Left kidney (tissue), 1 donor: ENCODE measurements at regions not wholly inside any gene's neighbourhood (a gene's known extent, or its start where the extent isn't known, plus 50 kb on each side); places are given as distances from the start of the nearest gene placed in this dataset.
A peak's percentile ranks its signal among the peaks of the same experiment; 100 is the strongest.

Experiments used
- DNase-seq: peaks from one replicate; pipeline ENCODE4 v3.0.0-alpha.2; 2013

DNA sequence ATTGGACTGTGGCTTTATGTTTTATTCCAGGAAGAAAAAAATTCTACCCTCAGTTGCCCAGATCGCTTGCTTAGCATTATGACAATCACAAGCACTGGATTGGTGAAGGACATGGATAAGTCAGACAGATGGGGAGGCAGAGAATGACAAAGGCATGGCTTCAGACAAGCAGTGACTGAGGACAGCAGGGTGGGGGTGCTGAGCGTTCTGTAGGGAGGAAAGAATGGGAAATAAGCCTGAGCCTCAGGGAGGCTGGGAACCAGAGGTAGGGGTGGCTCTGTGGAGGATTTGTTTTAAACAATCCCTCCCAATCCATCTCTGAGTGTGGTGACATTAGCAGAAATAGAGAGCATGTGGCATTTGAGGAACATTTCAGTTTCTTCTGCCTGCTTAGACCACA is 896.9 kb downstream of the CCSER2 start:
- DNase-seq = no peak

DNA sequence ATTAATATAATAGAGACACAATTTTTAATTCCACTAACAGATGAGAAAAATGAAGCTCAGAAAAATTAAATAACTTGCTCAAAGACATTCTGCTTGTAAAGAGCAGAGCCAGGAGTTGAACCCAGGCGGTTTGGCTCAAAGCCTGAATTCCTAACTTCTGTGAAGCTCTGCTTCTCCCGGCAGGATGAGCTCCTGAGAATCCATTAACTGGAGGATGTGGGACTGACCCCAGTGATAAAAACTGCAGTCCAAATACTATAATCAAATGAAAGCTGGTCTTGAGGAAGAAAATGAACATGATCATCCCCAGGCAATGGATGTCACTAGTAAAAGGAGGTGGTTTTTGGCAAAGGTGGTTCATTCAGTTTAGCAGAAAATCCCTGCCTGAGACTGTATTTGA is 898.2 kb downstream of the CCSER2 start:
- DNase-seq = no peak

DNA sequence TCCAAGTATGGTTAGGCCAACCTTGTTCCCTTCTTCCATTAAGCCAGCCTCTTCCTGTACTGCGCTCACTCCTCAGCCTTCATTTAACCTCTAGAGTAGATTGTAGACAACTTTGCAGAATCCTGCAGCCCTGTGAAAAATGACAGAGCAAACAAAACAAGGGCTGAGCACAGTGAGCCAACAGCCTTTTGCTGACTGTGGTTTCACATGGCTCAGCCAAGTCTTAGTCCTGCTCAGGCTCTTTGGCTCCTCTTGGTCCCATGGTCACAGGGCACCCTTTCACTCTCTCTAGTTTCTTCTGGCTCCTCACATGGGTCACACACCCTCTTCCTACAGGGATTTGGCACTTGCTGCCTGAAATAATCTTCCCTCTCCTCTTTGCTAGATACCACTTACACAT is 900.3 kb downstream of the CCSER2 start:
- DNase-seq = no peak

DNA sequence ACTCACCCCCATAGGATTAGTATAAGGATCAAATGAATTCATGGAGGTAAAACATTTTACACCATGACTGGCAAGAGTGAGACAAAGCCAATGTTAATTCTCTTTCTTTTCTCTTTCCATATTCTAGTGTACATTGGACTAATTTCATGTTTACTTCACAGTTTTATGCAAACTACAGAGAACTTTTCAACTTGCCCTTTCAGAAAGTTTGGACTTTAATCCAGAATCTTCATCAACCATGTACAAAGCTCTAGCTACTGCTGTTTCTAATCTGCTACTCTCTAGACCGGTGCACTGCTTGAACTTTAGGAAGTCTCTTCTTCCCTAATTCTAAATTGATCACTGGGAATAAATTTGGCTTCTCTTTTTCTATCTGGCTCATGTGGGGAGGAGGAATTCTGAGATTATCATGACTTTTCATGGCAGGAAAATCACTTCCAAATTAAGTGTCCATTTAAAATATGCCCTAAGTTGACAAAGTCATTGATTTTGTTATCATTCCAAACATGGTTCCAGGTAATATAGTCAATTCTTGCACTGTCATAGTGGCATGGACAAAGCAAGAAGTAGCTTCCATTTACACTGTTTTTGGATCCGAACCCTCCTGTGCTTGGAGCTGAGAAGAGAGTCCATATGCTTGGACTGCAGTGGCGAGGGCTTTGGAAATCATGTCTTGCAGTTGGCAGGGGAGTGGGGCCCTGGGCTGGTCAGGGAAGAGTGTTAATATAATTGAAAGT is 903.3 kb downstream of the CCSER2 start:
- DNase-seq = no peak

DNA sequence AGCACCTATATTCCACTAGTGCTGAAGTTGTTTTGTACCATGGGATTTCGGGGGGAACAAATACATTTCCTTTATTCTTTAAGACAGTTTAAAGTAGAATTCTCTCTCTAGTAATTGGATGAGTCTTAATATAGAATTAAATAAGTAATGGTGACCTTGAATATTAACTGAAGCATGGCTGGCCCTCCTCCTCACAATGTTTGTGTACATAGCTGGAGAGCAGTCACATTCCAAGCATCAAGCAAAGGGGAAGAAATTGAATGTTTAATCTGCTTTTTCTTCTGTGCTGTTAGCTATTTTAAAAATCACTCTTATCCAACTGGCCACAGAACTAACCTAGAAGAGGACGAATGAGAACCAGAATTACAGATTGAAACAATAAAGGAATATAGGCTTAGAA is 906.9 kb downstream of the CCSER2 start:
- peak; percentile 13 for DNase-seq

DNA sequence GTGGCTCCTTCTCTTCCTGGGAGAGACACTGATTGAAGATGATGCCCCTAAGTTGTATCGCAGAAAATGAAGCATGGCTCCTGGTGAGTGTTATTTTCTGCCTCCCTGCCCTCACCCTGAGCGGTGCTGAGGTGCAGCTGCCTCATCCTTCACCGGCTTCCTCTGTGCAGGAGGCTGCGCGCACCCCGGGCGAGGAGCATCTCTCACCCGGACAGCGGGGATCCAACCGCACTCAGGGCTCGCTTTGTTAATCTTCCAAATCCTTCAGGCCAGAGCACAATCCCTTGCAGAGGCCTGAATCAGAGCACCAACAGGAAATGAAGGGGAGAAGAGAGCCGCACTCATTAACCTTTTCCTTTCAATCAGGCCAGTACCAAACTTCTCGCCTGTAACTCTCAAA is 910.3 kb downstream of the CCSER2 start:
- no peak for DNase-seq

DNA sequence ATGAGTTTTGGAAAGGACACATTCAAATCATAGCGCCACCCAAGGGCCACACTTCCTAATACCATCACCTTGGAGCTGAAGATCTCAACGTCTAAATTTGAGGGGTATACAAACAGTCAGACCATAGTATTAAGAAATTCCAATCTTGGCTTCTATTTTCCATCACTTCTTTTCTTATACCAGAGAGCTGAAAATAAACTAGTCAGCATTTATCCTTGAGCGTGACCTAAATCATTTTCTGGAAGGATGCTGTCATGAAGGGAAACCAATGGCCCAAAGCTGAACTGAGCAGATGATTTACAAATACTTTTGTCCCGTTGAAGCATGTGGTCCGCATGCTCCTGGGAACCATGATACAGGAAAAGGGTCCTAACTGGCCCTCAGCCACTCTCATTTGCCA is 921.9 kb downstream of the CCSER2 start:
- DNase-seq = no peak

DNA sequence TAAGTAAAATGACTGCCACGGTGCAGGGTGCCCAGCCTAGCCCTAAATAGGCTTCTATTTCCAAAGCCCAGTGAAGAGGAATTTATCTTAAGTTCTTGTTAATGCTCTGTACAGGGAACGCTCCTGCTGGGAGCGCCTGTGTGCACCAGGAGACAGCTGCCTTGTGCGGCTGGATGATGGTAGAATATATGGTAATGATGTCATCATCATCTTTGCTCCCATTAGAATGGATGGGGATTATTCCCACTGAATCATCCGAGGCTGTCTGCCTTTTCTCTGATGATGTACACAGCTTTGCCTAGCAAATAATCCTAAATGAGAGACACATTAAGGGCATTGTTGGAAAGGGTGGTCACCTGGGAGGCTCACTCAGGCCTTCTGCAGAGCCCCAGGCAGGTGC is 928.1 kb downstream of the CCSER2 start:
- DNase-seq = no peak

DNA sequence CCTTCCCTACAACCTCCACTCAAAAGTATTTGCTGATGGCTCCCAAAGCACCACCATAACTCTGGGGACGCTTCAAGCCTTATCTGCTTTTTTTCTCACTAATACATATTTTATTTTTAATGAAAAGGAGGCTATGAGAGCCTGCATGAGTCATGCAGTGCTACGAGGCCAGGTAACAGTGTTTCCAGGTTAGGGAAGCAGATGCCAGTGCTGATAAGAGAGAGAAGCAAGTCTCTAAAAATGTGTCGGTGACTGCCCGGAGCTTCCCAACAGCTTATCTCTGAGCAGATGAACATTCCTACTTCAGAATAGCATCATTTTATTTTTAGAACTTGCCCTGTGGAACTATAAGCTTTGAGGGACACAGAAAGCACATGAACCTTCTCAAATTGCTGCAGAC is 931.5 kb downstream of the CCSER2 start:
- DNase-seq = no peak

DNA sequence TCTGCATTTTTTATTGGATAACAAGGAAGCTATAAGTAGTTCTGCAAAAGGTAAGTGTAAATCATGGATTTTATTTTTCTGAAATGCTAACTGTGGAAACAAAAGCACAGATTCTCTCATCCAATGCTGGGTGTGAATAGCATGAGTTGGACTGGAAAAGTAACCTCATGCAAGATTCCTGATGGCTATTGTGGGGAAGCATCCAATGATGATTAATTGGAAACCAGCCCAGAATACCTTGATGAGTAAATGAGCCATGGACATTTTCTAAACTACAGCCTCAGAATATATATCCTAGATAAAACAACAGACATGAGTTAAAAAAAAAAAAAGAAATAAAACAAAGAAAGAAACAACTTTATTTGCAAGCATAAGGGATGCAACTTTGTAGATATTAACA is 934.6 kb downstream of the CCSER2 start:
- no peak for DNase-seq

DNA sequence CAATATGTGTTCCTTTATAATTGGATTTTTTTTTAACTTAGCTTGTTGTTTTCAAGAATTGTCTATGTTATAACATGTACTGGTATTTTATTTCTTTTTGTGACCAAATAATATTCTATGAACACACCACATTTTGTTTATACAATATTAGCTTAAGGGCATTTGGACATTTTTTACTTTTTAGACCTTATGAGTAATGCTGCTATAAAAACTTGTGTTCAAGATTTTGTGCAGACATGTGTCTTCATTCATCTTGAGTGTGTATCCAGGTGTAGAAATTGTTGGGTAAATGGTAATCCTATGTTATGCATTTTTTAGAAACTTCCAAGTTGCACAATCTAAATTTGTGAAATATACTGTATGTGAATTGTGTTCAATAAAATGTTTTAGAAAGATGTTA is 936.7 kb downstream of the CCSER2 start:
- no peak for DNase-seq

DNA sequence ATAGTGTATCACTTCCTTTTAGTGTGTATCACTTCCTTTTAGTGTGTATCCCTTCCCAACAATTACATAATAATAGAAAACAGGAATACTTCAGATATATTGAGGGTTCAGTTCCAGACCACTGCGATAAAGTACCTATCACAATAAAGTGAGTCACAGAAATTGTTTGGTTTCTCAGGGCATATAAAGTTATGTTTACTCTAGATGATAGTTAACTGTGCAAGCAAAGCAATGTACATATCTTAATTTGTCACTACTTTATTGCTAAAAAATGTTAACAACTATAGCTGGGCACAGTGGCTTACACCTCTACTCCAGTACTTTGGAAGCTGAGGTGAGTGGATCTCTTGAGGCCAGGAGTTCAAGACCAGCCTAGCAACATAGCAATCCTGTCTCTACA is 938.4 kb downstream of the CCSER2 start:
- DNase-seq = no peak

DNA sequence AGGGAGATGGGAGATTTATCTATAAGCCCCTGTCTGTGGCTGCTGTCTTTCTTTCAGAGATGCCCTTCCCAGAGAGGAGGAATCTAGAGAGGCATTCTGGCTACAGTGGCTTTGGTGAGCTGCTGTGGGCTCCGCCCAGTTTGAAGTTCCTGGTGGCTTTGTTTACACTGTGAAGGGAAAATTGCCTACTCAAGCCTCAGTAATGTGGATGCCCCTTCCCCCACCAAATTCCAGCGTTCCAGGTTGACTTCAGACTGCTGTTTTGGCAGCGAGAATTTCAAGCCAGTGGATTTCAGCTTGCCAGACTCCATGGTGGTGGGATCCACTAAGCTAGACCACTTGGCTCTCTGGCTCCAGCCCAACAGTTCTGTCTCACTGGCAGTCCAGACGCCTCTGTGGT is 951.6 kb downstream of the CCSER2 start:
- no peak for DNase-seq

DNA sequence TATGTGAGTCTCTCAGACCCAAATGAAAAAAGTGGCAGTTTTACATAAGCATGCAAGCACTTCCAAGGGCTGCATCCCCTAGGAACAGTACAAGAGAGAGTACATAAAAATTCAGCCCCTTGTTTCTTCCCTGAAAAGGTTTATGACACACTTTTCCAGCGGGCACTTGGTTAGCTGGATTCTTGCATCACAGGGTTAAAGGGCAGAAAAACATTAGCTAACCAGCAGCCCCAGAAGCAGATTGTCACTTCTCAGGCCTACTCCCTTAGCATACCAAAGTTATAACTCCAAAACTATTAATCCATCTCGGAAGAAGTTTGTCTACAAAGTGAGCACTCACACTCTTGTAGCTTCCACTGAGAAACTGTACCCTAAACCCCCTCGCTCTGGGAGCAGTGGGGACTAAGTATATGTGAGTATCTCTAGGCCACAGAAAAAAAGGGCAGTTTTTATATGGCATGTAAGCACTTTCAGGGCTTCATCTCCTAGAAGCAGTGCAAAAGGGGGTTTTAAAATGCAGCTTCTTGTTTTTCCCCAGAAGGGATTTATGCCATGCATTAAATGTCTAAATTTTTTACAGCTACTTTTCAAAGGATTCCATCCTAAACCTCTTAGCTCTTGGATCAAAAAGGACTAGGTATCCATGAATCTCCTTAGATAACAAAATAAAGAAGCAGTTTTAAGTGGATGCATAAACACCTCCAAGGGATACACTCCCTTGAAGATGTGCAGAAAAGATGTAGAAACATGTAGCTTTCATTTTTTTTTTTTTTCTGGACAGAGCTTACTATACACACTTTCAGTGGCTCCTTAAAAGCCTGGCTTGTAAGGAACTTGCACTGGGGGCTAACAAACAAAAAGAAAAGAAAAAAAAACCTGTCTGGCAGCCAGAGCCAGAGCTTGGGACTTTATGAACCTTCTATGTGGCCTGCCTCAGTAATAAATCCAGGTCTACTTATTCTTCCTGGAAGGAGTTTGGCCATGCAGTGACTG is 956.7 kb downstream of the CCSER2 start:
- DNase-seq = peak; percentile 6

DNA sequence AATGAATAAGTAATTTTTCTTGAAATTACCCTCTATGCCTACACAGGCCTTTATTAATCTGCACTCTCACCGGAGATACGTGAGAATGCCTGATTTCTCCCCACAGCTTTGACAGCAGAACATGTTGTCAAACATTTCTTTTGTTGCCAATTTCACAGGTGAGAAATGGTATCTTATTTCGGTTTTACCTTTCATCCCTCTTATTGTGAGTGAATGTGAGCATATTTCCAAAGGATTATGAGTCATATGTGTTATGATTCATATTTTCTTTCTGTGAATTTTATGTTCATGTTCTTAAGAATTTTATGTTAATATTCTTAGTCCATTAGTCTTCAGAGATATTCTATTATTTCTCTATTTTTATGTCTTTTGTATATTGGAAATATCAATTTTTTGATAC is 965.1 kb downstream of the CCSER2 start:
- DNase-seq = no peak

DNA sequence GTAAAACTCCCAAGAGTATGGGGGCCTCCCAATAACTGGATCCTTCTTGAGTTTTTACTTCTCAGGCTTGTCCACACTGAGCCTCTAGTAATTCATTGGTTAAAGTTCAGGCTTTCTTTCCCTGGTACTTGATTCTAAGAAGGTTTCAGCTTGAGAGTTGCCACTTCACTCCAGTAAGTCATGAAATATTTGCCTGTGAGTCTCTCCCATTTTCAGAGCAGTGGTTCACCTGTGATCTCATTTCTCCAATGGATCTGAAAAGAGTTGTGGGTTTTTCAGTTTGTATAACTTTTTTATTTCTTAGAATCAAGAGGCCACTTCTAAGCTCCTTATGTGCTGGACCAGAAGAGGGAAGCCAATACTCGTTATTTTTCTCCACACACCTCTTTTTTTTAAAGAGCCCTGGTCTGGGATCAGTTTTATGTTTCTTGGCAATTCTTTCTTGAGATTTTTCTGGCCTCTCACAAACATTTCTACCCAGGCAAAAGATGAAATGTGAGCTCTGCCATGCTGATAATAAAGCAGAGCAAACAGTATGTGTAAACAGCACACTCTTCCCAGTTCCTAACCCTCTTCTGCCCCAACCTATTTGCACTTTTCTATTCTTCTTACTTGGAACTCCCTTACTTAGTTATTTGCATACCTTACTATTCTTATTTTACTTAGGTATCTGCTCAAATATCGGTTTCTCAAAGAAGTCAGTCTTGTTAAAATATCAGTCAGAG is 983.4 kb downstream of the CCSER2 start:
- DNase-seq = no peak

DNA sequence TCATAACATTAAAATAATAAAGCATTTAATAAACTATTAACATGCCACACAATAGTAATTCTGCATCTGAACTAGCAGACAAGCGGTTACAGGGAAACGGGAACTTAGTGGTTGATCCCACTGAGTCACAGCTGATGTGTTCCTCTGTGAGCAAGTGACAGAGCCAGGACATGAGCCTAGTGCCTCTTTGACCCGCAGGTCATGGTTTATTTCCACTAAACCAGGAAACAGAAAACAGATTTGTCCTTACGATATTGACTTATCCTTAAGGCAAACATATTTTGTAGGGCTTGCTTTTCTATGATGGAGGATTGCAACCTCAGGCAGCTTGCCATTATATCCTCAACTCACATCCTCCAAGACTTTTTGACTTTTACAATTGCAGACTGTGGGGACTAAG is 987.3 kb downstream of the CCSER2 start:
- DNase-seq = no peak

DNA sequence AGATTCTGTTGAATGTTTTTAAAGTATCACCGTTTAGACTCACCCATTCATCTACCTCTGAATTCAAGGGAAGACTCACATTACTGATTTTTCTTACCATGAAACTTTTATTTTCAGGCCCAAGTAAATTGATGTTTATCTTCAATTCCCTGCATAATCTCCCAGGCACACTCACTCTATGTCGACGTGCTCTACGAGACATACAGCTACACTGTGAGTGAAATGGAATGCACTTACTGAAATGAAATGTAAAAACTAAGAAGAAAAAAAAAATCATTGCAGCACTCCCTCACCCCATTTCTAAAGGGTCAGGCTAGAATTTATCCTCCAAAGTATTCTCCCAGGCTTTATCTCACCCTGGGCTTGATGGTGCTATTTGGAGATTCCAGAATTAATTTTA is 987.9 kb downstream of the CCSER2 start:
- no peak for DNase-seq

DNA sequence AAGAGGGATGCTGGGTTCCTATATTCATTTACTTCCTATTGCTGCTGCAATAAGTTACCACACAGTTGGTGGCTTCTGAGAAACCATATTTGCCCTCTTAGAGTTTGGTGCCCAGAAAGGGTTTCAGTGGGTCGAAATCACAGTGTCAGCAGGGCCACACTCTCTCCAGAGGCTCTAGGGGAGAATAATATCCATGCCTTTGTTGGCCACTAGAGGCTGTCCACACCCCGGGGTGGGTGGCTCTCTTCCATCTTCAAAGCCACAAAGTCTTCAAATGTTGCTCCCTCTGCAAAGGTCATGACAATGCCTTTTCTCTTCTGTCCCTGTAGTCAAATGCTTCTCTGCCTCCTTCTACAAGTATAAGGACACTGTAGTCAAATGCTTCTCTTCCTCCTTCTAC is 989.4 kb downstream of the CCSER2 start:
- DNase-seq = no peak

DNA sequence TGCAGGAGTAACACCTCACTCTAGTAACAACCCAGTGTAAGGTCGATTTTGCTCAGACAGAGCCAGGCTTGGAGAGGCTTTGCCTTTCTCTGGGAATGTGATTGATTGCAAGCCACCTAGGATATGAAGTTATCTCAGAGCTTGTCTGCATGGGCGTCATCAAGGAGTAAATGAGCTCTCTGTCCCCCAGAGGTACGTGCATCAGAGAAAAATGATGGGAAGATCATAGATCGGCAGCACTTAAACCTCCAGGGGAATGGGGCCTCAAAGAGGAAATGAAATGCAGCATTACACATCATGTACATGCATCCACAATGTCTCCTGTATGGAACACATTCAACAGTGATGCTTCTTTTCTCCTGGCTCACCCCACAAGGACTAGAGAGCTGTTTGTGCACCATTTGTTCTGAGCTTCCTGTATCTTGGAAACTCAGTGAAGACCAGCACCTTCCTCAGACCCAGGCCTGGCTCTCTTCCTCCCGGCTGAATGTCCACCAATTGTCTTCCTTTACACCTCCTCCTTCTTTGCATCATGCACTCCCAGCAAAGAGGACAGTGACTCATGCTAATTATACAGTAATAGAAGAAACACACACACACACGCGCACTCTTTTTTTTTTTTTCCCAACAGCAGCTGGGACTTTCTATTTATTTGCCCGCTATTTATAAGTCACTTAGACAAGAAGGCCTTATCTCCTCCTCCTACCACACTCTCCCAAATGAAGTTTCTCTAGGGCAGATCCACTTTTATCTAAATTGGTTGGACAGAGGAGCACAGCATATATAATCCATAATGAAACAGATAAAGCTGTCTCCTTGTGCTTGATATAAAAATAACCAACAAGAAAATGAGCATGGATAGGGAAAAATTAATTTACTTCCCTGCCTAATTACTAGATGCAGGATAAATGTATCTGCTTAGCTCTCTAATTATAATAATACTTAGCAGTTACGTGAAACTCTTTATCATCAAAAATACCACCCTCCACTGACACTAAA is 990.7 kb downstream of the CCSER2 start:
- peak; percentile 3 for DNase-seq

DNA sequence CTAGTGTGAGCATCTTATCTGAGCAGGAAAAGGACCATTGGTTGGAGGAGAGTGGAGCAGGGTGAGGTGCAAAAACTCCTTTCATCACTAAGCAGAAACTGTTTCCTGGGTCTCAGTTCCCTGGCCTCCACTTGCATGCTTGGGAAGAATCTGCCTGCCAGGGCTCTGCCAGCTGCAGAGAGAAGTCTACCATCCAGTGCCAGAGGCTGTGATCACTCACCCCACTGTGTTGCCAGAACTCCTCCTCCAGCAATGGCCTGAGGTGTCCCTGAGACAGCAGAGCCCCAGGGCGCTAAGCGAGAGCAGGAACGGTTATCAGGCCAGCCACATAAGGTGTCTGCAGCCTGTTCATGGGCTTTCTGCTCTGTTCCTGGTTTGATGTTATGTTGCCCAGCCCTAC is 991.4 kb downstream of the CCSER2 start:
- no peak for DNase-seq

DNA sequence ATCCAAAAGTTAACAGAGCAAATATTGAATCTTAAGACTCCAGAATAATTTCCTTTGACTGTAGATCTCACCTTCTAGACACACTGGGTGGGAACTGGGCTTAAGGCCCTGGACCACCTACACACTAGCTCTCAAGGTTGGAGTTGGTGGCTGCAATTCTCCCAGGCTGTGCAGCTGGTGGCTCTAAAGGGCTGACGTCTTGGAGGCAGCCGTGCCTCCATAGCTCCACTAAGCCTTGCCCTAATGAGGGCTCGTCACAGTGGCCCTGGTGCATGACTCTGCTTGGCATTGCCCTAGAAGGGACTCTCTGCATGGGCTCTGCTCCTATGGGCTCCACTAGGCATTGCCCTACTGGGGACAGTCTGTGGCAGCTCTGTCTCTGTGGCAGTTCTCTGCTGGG is 1005.2 kb downstream of the CCSER2 start:
- no peak for DNase-seq
